KOPT-K1 (cell line): ENCODE measurements at regions not wholly inside any gene's neighbourhood (a gene's known extent, or its start where the extent isn't known, plus 50 kb on each side); places are given as distances from the start of the nearest gene placed in this dataset.

ENCODE experiments used
- H3K27ac ChIP-seq: fragments of 200-600 bp; sonication (generic); 2 replicates; pipeline ENCODE4 v1.5.1; 2016; ENCODE audit warnings: antibody characterized with exemption, mild to moderate bottlenecking, low read depth, low read length; ENCODE audit not compliant: poor library complexity, severe bottlenecking
- H3K36me3 ChIP-seq: fragments of 200-600 bp; sonication (generic); 2 replicates; pipeline ENCODE4 v1.5.1; 2017; ENCODE audit warnings: antibody characterized with exemption, mild to moderate bottlenecking, low read length, moderate library complexity; ENCODE audit not compliant: insufficient read depth
- H3K9me3 ChIP-seq: fragments of 200-600 bp; sonication (generic); 2 replicates; pipeline ENCODE4 v1.5.1; 2017; ENCODE audit warnings: antibody characterized with exemption, low read length, mild to moderate bottlenecking; ENCODE audit not compliant: insufficient read depth, poor library complexity, severe bottlenecking

- H3K27ac ChIP-seq, result no peak overlapping the region
Measured at GRCh38 chr1:177746155-177746554, 223.7 kb downstream of the SEC16B start.

DNA sequence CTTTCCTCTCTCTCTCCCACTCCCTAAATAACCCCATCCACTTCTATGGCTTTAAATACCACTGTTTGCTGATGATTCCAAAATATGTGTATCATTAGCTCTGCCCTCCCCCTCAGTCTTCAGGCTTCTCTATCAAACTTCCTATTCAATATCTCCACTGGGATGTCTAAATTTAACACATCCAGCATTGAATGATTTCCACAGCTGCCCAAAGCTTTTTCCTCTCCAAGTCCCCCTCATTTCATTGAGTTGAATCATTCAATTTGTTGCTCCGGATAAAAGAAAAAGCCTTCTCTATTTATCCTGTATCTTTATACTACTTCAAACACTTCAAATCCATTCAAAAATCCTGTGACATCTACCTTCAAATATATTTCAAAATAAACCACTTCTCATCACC, 225.0 kb downstream of the SEC16B start:
- no peak overlapping the region for H3K27ac ChIP-seq
- no peaks in the 10 kb centered on the region for H3K36me3 ChIP-seq

More at GRCh38 chr1:177746155-177746554, 223.7 kb downstream of the SEC16B start:
- H3K9me3 ChIP-seq, result no peaks in the 10 kb centered on the region
- no peaks in the 10 kb centered on the region for H3K36me3 ChIP-seq

GRCh38 chr1:177741476-177741875, 228.4 kb downstream of the SEC16B start:
- Histone ChIP-seq H3K27ac (no peak overlapping the region), H3K9me3 (no peaks in the 10 kb centered on the region), H3K36me3 (no peaks in the 10 kb centered on the region)

More for the DNA sequence above, 225.0 kb downstream of the SEC16B start:
- H3K9me3 ChIP-seq, result no peaks in the 10 kb centered on the region

DNA sequence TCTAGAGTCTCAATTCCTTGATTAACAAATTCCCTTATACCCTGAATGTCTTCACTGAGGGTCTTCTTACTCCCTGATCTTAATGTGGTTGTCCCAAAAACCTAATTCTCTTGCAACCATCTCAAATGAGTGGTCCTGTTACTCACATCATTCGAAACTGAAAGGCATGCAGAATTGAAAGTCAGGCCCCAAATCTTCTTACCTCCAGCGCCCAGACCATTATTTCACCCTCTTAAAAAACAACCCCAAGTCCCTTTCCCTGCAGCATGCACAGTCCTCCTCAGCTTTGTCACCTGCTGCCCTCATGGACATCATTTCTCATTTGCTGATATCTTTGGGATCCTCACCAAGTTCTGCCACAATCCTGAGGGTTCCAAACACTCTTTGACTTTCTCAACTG, 230.1 kb downstream of the SEC16B start:
- H3K9me3 ChIP-seq, result no peaks in the 10 kb centered on the region
- no peaks in the 10 kb centered on the region for H3K36me3 ChIP-seq
- H3K27ac ChIP-seq, result no peak overlapping the region

DNA sequence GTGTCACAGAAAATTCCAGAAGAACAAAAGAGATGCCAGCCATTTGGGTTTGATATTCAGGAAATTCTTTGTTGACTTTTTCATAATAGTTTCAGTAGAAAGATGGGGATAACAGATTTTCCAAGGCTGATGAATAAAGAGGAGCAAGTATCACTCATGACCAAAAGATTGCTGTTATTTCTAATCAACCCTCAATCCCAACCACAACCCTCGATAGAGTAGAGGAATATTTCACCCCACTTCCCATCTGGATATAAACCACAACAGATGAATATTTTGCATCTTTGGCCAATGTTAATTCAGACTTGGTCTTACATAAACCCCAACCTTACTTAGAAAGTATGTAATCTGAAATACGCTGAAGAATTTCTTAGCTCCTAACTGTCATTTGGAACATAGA, 232.4 kb downstream of the SEC16B start:
- no peaks in the 10 kb centered on the region for H3K36me3 ChIP-seq
- no peak overlapping the region for H3K27ac ChIP-seq
- no peaks in the 10 kb centered on the region for H3K9me3 ChIP-seq

GRCh38 chr1:177732178-177732577, 237.7 kb downstream of the SEC16B start:
- Histone ChIP-seq H3K36me3 (no peaks in the 10 kb centered on the region), H3K9me3 (no peaks in the 10 kb centered on the region), H3K27ac (no peak overlapping the region)

- H3K9me3 ChIP-seq, result no peaks in the 10 kb centered on the region
- no peak overlapping the region for H3K27ac ChIP-seq
- H3K36me3 ChIP-seq, result no peaks in the 10 kb centered on the region
Measured at GRCh38 chr1:177729646-177730045, 240.2 kb downstream of the SEC16B start.

DNA sequence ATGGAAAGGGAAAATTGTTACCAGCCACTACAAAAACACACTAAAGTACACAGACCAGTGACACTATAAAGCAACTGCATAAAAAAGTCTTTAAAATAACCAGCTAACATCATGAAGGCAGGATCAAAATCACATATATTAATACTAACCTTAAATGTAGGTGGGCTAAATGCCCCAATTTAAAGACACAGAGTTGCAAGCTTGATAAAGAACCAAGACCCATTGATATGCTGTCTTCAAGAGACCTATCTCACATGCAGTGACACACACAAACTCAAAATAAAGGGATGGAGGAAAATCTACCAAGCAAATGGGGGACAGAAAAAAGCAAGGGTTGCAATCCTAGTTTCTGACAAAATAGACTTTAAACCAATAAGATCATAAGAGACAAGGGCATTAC, 246.3 kb downstream of the SEC16B start:
- H3K27ac ChIP-seq, result no peak overlapping the region
- H3K9me3 ChIP-seq, result peaks cover 13% of the 10 kb centered on the region
- H3K36me3 ChIP-seq, result no peaks in the 10 kb centered on the region

GRCh38 chr1:177710696-177711620, 258.9 kb downstream of the SEC16B start:
- Histone ChIP-seq H3K36me3 (no peaks in the 10 kb centered on the region), H3K27ac (no peak overlapping the region)

DNA sequence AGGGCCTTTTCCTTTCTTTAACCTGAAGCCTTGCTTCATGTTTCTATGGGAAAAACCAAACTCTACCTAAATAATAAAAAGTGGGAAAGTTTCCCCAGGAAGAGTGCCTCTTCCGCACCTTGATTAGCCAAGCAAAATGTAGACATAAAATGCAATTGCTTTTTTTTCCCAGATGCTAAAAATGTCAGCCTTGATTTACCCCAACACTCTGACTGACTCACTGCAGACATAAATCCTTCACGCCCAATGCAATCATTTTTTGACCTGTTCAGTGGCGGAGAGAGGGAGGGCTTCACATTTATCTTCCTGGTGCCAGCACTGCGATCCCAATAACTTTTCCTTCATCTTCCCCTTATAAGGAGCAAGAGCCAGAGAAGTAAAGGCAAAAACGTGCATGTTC, 261.5 kb downstream of the SEC16B start:
- no peak overlapping the region for H3K27ac ChIP-seq
- no peaks in the 10 kb centered on the region for H3K9me3 ChIP-seq
- H3K36me3 ChIP-seq, result no peaks in the 10 kb centered on the region

More at GRCh38 chr1:177710696-177711620, 258.9 kb downstream of the SEC16B start:
- H3K9me3 ChIP-seq, result no peaks in the 10 kb centered on the region

GRCh38 chr1:177706977-177707376, 262.9 kb downstream of the SEC16B start:
- Histone ChIP-seq H3K27ac (no peak overlapping the region), H3K9me3 (no peaks in the 10 kb centered on the region), H3K36me3 (no peaks in the 10 kb centered on the region)

DNA sequence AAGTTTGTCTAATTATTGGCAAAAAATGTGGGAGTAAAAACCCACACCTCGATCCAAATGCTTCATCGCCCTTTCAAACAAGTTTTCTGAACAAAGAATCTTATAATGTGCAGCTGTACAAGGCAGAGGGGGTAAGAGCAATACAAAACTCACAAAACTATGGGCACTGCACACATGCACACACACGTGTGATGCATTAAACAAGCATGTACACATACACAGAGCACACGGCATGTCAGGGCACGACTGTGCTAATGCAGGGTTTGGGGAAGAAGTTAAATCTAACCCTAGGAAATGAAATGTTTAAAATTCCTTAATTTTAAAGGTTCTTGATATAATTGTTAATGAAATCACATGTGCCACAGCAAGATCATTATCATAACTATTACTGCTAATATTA, 264.0 kb downstream of the SEC16B start:
- no peak overlapping the region for H3K27ac ChIP-seq
- no peaks in the 10 kb centered on the region for H3K36me3 ChIP-seq
- no peaks in the 10 kb centered on the region for H3K9me3 ChIP-seq

DNA sequence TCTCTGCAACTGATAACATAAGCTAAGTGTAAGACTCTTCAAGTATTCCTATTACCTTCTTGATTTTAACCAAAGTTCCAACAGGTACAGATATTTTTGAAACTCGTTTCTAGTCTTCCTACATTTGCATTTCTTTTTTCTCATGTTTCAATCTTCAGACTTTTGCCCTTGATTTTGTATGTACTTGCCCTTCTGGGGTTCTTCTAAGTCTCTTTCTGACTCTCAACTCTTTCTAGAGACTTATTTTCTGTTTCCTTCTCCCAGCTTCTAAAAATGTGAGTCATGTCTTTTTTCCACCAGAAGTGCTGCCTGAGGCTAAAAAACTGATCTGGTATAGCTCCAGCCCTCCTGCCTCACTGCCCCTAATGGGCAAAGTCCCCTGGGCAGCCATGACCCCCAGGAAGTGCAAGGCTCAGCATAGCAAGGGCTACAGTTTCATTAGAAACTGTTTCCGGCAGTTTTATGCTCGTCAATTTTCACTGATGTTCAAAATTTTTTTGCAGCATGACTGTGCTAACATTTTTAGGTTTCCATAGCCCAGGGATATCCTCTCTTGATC, 265.9 kb downstream of the SEC16B start:
- Histone ChIP-seq H3K9me3 (no peaks in the 10 kb centered on the region), H3K36me3 (no peaks in the 10 kb centered on the region), H3K27ac (no peak overlapping the region)

DNA sequence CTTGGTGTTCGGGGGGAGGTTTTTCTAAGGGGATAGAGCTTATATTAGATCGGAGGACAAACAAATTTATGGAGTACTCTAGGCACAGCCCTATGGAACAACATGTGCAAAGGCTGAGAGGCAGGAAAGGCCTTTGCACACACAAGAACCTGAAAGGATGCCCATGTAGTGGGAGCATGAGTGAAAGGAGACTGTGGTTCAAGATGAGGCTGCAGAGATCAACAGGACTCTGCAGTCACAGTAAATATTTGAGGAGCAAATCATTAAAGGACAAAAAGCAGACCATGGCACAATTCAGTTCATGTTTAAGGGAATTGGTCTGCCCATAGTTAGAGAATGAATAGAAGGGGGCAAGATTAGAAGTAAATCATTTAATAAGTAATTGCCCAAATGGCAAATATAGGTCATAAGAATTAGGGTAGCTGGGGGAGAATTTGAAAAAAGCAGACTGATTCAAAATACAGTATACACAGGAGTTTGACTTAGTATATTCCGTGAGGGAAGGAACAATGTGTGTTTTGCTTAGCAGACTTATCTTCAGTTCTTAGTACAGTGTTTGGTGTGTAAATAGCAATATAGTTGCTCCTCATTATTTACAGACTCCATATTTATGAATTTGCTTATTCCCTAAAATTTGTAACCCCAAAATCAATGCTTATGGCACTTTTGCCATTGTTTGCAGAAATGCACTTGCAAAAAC, 268.1 kb downstream of the SEC16B start:
- H3K9me3 ChIP-seq, result no peaks in the 10 kb centered on the region

DNA sequence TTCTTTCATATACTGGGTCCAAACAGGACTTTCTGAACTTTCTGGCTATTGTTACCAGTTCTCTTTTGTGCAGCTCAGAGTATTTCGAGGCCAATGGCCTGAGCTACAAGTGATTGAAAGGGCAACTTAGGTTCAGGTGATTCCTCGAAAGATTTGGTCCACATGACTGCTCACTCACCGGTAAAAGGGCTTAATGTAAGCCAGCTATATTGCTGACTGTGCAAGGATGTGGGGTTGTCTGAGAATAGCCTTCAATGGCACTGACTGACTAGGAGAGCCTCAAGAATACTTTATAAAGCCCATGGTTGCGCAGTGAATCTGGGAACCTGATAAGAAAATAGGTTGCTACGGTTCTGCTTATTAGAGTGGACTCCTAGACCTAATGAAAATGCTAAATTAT, 269.0 kb downstream of the SEC16B start:
- H3K36me3 ChIP-seq, result no peaks in the 10 kb centered on the region
- H3K9me3 ChIP-seq, result no peaks in the 10 kb centered on the region
- no peak overlapping the region for H3K27ac ChIP-seq

More for the DNA sequence above, 268.1 kb downstream of the SEC16B start:
- H3K27ac ChIP-seq, result no peak overlapping the region
- no peaks in the 10 kb centered on the region for H3K36me3 ChIP-seq
